T-helper 9 cell (primary cell): ENCODE measurements at regions not wholly inside any gene's neighbourhood (a gene's known extent, or its start where the extent isn't known, plus 50 kb on each side); places are given as distances from the start of the nearest gene placed in this dataset.
"Not testable (repeated sequence)": the region's sequence is repeated elsewhere in the genome, so short reads cannot be mapped to it uniquely, and the experiment has no call there.

Source experiments
- DNase-seq: peaks from one replicate; pipeline ENCODE4 v3.0.0-alpha.2; 2020

- DNase-seq: no peak
Observed at GRCh38 chr14:25303934-25304333, 254.0 kb upstream of the STXBP6 start.

- DNase-seq: no peak
Observed at GRCh38 chr14:25298238-25298637, 248.3 kb upstream of the STXBP6 start.

- not testable (repeated sequence) for DNase-seq
Observed at GRCh38 chr14:25290154-25290553, 240.2 kb upstream of the STXBP6 start.

- no peak for DNase-seq
Observed at GRCh38 chr14:25274529-25274928, 224.6 kb upstream of the STXBP6 start.

GRCh38 chr14:25267186-25267585 lies 217.2 kb upstream of the STXBP6 start:
- DNase-seq: no peak

GRCh38 chr14:25259470-25259869 lies 209.5 kb upstream of the STXBP6 start:
- DNase-seq: no peak

- no peak for DNase-seq
Observed at GRCh38 chr14:25252793-25253192, 202.8 kb upstream of the STXBP6 start.

- no peak for DNase-seq
Observed at GRCh38 chr14:25250516-25250915, 200.6 kb upstream of the STXBP6 start.

GRCh38 chr14:25247609-25248008 lies 197.7 kb upstream of the STXBP6 start:
- DNase-seq: no peak

- no peak for DNase-seq
Observed at GRCh38 chr14:25246751-25247150, 196.8 kb upstream of the STXBP6 start.

- DNase-seq: no peak
Observed at GRCh38 chr14:25239170-25239569, 189.2 kb upstream of the STXBP6 start.

GRCh38 chr14:25237845-25238244 lies 187.9 kb upstream of the STXBP6 start:
- DNase-seq: no peak

GRCh38 chr14:25233613-25234012 lies 183.7 kb upstream of the STXBP6 start:
- DNase-seq: no peak

GRCh38 chr14:25231004-25231403 lies 181.1 kb upstream of the STXBP6 start:
- DNase-seq: no peak

GRCh38 chr14:25226214-25226613 lies 176.3 kb upstream of the STXBP6 start:
- DNase-seq: no peak

GRCh38 chr14:25222256-25222655 lies 172.3 kb upstream of the STXBP6 start:
- DNase-seq: no peak

GRCh38 chr14:25220514-25220913 lies 170.6 kb upstream of the STXBP6 start:
- no peak for DNase-seq

GRCh38 chr14:25215607-25216006 lies 165.7 kb upstream of the STXBP6 start:
- DNase-seq: no peak

- DNase-seq: no peak
Observed at GRCh38 chr14:25197885-25198284, 147.9 kb upstream of the STXBP6 start.

- no peak for DNase-seq
Observed at GRCh38 chr14:25180221-25180620, 130.3 kb upstream of the STXBP6 start.

- no peak for DNase-seq
Observed at GRCh38 chr14:25178255-25178654, 128.3 kb upstream of the STXBP6 start.

GRCh38 chr14:25150934-25151790 lies 101.2 kb upstream of the STXBP6 start:
- DNase-seq: no peak

GRCh38 chr14:25150401-25150800 lies 100.5 kb upstream of the STXBP6 start:
- no peak for DNase-seq

- DNase-seq: no peak
Observed at GRCh38 chr14:25140411-25140810, 90.5 kb upstream of the STXBP6 start.

GRCh38 chr14:25136811-25137210 lies 86.9 kb upstream of the STXBP6 start:
- DNase-seq: no peak
